IMR-90 (cell line): ENCODE measurements at regions not wholly inside any gene's neighbourhood (a gene's known extent, or its start where the extent isn't known, plus 50 kb on each side); places are given as distances from the start of the nearest gene placed in this dataset.
"Not testable (repeated sequence)": the region's sequence is repeated elsewhere in the genome, so short reads cannot be mapped to it uniquely, and the experiment has no call there.

Source experiments
- ATAC-seq: fragments of 200-7000 bp; cut with Tn5 transposase; 2 replicates; pipeline ENCODE4 v1.9.1; 2020; ENCODE audit warnings: low read depth, mild to moderate bottlenecking, moderate library complexity
- BruUV-seq: library from RNA; stranded (reverse); fragments of 400-500 nt; replicated peaks from 2 replicates; lab custom pipeline; 2021; lab: Mats Ljungman, UMichigan
- CTCF ChIA-PET: fragments of 300-600 bp; formaldehyde crosslinking; extraction: SDS; loops from one replicate; lab custom pipeline; 2021; ENCODE audit warnings: antibody characterized with exemption; lab: Yijun Ruan, JAX
- POLR2A ChIA-PET: fragments of 300-600 bp; sonication (Branson Sonifier 250); formaldehyde crosslinking; loops from one replicate; lab custom pipeline; 2022; ENCODE audit warnings: antibody characterized with exemption; ENCODE audit not compliant: unreplicated experiment; lab: Charles Lee
- DNase-seq: peaks from one replicate; pipeline ENCODE4 v3.0.0; 2013
- H2AFZ ChIP-seq: replicated peaks from 2 replicates; pipeline ENCODE3; 2013; ENCODE audit warnings: low read length, mild to moderate bottlenecking; ENCODE audit not compliant: poor library complexity
- H2AK5ac ChIP-seq: 2 replicates; pipeline ENCODE4 v1.6.1; 2013; ENCODE audit warnings: low read depth, low read length, inconsistent platforms
- H2AK9ac ChIP-seq: replicated peaks from 2 replicates; pipeline ENCODE3; 2013; ENCODE audit warnings: mild to moderate bottlenecking, low read depth, low read length, moderate library complexity; ENCODE audit not compliant: poor library complexity
- H2BK120ac ChIP-seq: 2 replicates; pipeline ENCODE4 v1.6.1; 2013; ENCODE audit warnings: low read depth, low read length, inconsistent platforms
- H2BK15ac ChIP-seq: 3 replicates; pipeline ENCODE4 v1.6.1; 2013; ENCODE audit warnings: low read depth, low read length, inconsistent platforms
- H2BK20ac ChIP-seq: 2 replicates; pipeline ENCODE4 v1.6.1; 2013; ENCODE audit warnings: low read depth, mild to moderate bottlenecking, inconsistent platforms, low read length, moderate library complexity
- H2BK5ac ChIP-seq: 2 replicates; pipeline ENCODE4 v1.6.1; 2013; ENCODE audit warnings: mild to moderate bottlenecking, low read depth, low read length, inconsistent platforms; ENCODE audit not compliant: poor library complexity, severe bottlenecking
- H3K14ac ChIP-seq: replicated peaks from 2 replicates; pipeline ENCODE4 v1.6.1; 2013; ENCODE audit warnings: low read depth, low read length, inconsistent platforms
- H3K18ac ChIP-seq: 2 replicates; pipeline ENCODE4 v1.6.1; 2013; ENCODE audit warnings: low read depth, low read length, control low read depth
- H3K23ac ChIP-seq: 2 replicates; pipeline ENCODE4 v1.6.1; 2013; ENCODE audit warnings: low read depth, low read length, inconsistent platforms
- H3K27ac ChIP-seq: 2 replicates; pipeline ENCODE4 v1.5.1; 2013; ENCODE audit warnings: mild to moderate bottlenecking, control low read depth, low read length; ENCODE audit not compliant: insufficient read depth
- H3K27me3 ChIP-seq: 2 replicates; pipeline ENCODE4 v1.6.1; 2013; ENCODE audit warnings: low read length; ENCODE audit not compliant: control insufficient read depth, insufficient read depth
- H3K36me3 ChIP-seq: 2 replicates; pipeline ENCODE4 v1.6.1; 2013; ENCODE audit warnings: low read length, mixed read lengths; ENCODE audit not compliant: control insufficient read depth, insufficient read depth
- H3K4ac ChIP-seq: 2 replicates; pipeline ENCODE4 v1.6.1; 2013; ENCODE audit warnings: low read depth, low read length, inconsistent platforms
- H3K4me1 ChIP-seq: 2 replicates; pipeline ENCODE4 v1.6.1; 2013; ENCODE audit warnings: low read length, mixed read lengths; ENCODE audit not compliant: control insufficient read depth, insufficient read depth
- H3K4me2 ChIP-seq: 2 replicates; pipeline ENCODE4 v1.6.1; 2013; ENCODE audit warnings: low read depth, mild to moderate bottlenecking, control low read depth, low read length, moderate library complexity
- H3K4me3 ChIP-seq: 2 replicates; pipeline ENCODE4 v1.5.1; 2013; ENCODE audit warnings: low read depth, mild to moderate bottlenecking, control low read depth, low read length, moderate library complexity; ENCODE audit not compliant: insufficient read depth
- H3K56ac ChIP-seq: 2 replicates; pipeline ENCODE4 v1.6.1; 2013; ENCODE audit warnings: low read length, inconsistent platforms; ENCODE audit not compliant: insufficient read depth; ENCODE audit errors: extremely low read depth
- H3K79me1 ChIP-seq, 2 experiments: 2 replicates each; pipeline ENCODE4 v1.6.1; 2013; ENCODE audit warnings: low read length in 2 of 2, inconsistent platforms in 1 of 2, low read depth in 1 of 2
- H3K9ac ChIP-seq: 2 replicates; pipeline ENCODE4 v1.6.1; 2013; ENCODE audit warnings: low read depth, low read length, control low read depth
- H3K9me1 ChIP-seq: 2 replicates; pipeline ENCODE4 v1.6.1; 2013; ENCODE audit warnings: low read length, inconsistent platforms; ENCODE audit not compliant: insufficient read depth
- H3K9me3 ChIP-seq: 2 replicates; pipeline ENCODE4 v1.6.1; 2013; ENCODE audit warnings: low read length; ENCODE audit not compliant: control insufficient read depth, insufficient read depth
- H4K20me1 ChIP-seq: 2 replicates; pipeline ENCODE4 v1.6.1; 2013; ENCODE audit warnings: low read length, inconsistent platforms; ENCODE audit not compliant: insufficient read depth
- H4K5ac ChIP-seq: 2 replicates; pipeline ENCODE4 v1.6.1; 2013; ENCODE audit warnings: mild to moderate bottlenecking, low read depth, low read length, control low read depth
- H4K8ac ChIP-seq, 2 experiments: 2 replicates each; pipeline ENCODE4 v1.6.1; 2013; ENCODE audit warnings: low read depth in 2 of 2, low read length in 2 of 2, control low read depth in 1 of 2, inconsistent platforms in 1 of 2
- H4K91ac ChIP-seq: 2 replicates; pipeline ENCODE4 v1.6.1; 2013; ENCODE audit warnings: low read depth, low read length, inconsistent platforms; ENCODE audit not compliant: insufficient read depth
- WGBS, 2 experiments: methylation state at CpG; one replicate each; pipeline versions ENCODE4 v1.1.5 to v1.1.7; 2013; ENCODE audit warnings: missing lambda C conversion rate in 2 of 2; ENCODE audit not compliant: insufficient read length in 1 of 2; ENCODE audit errors: extremely low coverage in 2 of 2; 5-methylcytosine and 5-hydroxymethylcytosine counted together
- dilution Hi-C: fragments of 300-500 bp; cut with HindIII; formaldehyde crosslinking; loops from one replicate; pipeline ENCODE4 v1.14.3; 2018; ENCODE audit warnings: low sequenced_read_pairs; ENCODE audit not compliant: unreplicated experiment
- in situ Hi-C: fragments of 300-500 bp; cut with MboI; formaldehyde crosslinking; loops from 3 replicates; pipeline ENCODE4 v1.14.3; 2019; ENCODE audit warnings: low sequenced_read_pairs, inconsistent platforms, mixed read lengths
- intact Hi-C: fragments of 100-400 bp; cut with micrococcal nuclease; formaldehyde crosslinking; loops from 2 replicates; pipeline ENCODE4 v1.10.0; 2022

DNA sequence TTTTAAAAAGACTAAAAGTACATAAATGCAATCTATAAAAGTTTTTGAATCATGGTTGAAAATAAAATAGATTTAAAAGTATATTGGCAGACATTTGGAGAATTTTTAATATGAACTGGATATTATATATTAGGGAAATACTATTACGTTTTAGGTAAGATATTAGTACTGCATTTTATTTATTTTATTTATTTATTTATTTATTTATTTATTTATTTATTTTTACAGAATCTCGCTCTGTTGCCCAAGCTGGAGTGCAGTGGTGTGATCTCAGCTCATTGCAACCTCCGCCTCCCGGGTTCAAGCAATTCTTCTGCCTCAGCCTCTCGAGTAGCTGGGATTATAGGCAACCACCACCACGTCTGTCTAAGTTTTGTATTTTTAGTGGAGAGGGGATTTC, 890.1 kb upstream of the MANEA start:
- H3K27ac ChIP-seq, H3K27me3 ChIP-seq, intact Hi-C loops, H3K9ac ChIP-seq, H2BK15ac ChIP-seq, in situ Hi-C loops, H3K23ac ChIP-seq, H4K20me1 ChIP-seq, H3K56ac ChIP-seq, H3K9me3 ChIP-seq, H3K18ac ChIP-seq, H4K91ac ChIP-seq, POLR2A ChIA-PET, H2BK5ac ChIP-seq, H3K4me1 ChIP-seq, DNase-seq, H4K5ac ChIP-seq, H3K4ac ChIP-seq, dilution Hi-C loops, ATAC-seq, CTCF ChIA-PET, H3K4me3 ChIP-seq, BruUV-seq, H2AK9ac ChIP-seq, H2BK120ac ChIP-seq, H3K36me3 ChIP-seq, H2BK20ac ChIP-seq, H2AK5ac ChIP-seq, H3K4me2 ChIP-seq, H3K14ac ChIP-seq, H2AFZ ChIP-seq, H4K8ac ChIP-seq, H3K79me1 ChIP-seq, H3K9me1 ChIP-seq: not testable (repeated sequence)
- 80% methylated on average over 1 of the region's 6 CpGs; no CpG with 5 or more reads in 1 of the 2 experiments for WGBS, 2 experiments
